ENCODE measurements at regions not wholly inside any gene's neighbourhood (a gene's known extent, or its start where the extent isn't known, plus 50 kb on each side); places are given as distances from the start of the nearest gene placed in this dataset.
"Not testable (repeated sequence)": the region's sequence is repeated elsewhere in the genome, so short reads cannot be mapped to it uniquely, and the experiment has no call there.

GRCh38 chr10:108034829-108035228, 870.3 kb upstream of the SORCS1 start:
- no peaks in the 10 kb centered on the region for H3K36me3 ChIP-seq (ENCODE audit: control insufficient read depth in 4 of 4, insufficient read depth in 3 of 4, low read depth in 1 of 4, low read length in 3 of 4)
- H3K27ac ChIP-seq (ENCODE audit: low read depth in 1 of 2, low read length in 2 of 2) = no peak overlapping the region
- H3K9ac ChIP-seq (ENCODE audit: low read depth in 1 of 2, low read length in 2 of 2) = no peak overlapping the region
- no peak overlapping the region for H3K4me3 ChIP-seq (ENCODE audit: low read depth in 1 of 3, low read length in 3 of 3)
- 55% methylated on average over 1 of the region's 1 CpG for WGBS
- TF ChIP-seq CTCF (IDR thresholded peaks at IDR 0.05; ENCODE audit: low read depth, low read length, missing input control) (no peak), TAF1 (conservative IDR thresholded peaks at IDR 0.05) (no peak), ATF3 (IDR thresholded peaks at IDR 0.05) (no peak), YY1 (IDR thresholded peaks at IDR 0.05) (no peak), REST (IDR thresholded peaks at IDR 0.05) (no peak), RAD21 (IDR thresholded peaks at IDR 0.05) (no peak), JUND (IDR thresholded peaks at IDR 0.05) (no peak), ZBTB33 (IDR thresholded peaks at IDR 0.05) (no peak), FOXA2 (IDR thresholded peaks at IDR 0.05) (no peak), FOXA1 (IDR thresholded peaks at IDR 0.05) (no peak)
- no peaks in the 10 kb centered on the region for H3K4me1 ChIP-seq (ENCODE audit: control insufficient read depth in 4 of 4, insufficient read depth in 4 of 4, low read length in 3 of 4)
- no peaks in the 10 kb centered on the region for H3K9me3 ChIP-seq (ENCODE audit: control insufficient read depth in 4 of 4, low read length in 3 of 4)
- H3K27me3 ChIP-seq (ENCODE audit: control insufficient read depth in 4 of 4, insufficient read depth in 4 of 4, low read length in 3 of 4) = no peaks in the 10 kb centered on the region
- no peak for DNase-seq (ENCODE audit: low spot score)

- H3K4me1 ChIP-seq (ENCODE audit: control insufficient read depth in 4 of 4, insufficient read depth in 4 of 4, low read length in 3 of 4); H3K27me3 ChIP-seq (ENCODE audit: control insufficient read depth in 4 of 4, insufficient read depth in 4 of 4, low read length in 3 of 4); DNase-seq (ENCODE audit: low spot score); H3K27ac ChIP-seq (ENCODE audit: low read depth in 1 of 2, low read length in 2 of 2); H3K9me3 ChIP-seq (ENCODE audit: control insufficient read depth in 4 of 4, low read length in 3 of 4); H3K36me3 ChIP-seq (ENCODE audit: control insufficient read depth in 4 of 4, insufficient read depth in 3 of 4, low read depth in 1 of 4, low read length in 3 of 4); H3K4me3 ChIP-seq (ENCODE audit: low read depth in 1 of 3, low read length in 3 of 3); H3K9ac ChIP-seq (ENCODE audit: low read depth in 1 of 2, low read length in 2 of 2): not testable (repeated sequence)
- WGBS = 45% methylated on average over 3 of the region's 3 CpGs
Measured at GRCh38 chr10:108033518-108033917, 869.0 kb upstream of the SORCS1 start.

GRCh38 chr10:108031505-108031904, 867.0 kb upstream of the SORCS1 start:
- WGBS = 78% methylated on average over 1 of the region's 1 CpG
- Histone ChIP-seq H3K4me3 (ENCODE audit: low read depth in 1 of 3, low read length in 3 of 3) (no peak overlapping the region), H3K4me1 (ENCODE audit: control insufficient read depth in 4 of 4, insufficient read depth in 4 of 4, low read length in 3 of 4) (no peaks in the 10 kb centered on the region), H3K36me3 (ENCODE audit: control insufficient read depth in 4 of 4, insufficient read depth in 3 of 4, low read depth in 1 of 4, low read length in 3 of 4) (no peaks in the 10 kb centered on the region), H3K9me3 (ENCODE audit: control insufficient read depth in 4 of 4, low read length in 3 of 4) (no peaks in the 10 kb centered on the region), H3K27ac (ENCODE audit: low read depth in 1 of 2, low read length in 2 of 2) (no peak overlapping the region), H3K27me3 (ENCODE audit: control insufficient read depth in 4 of 4, insufficient read depth in 4 of 4, low read length in 3 of 4) (no peaks in the 10 kb centered on the region), H3K9ac (ENCODE audit: low read depth in 1 of 2, low read length in 2 of 2) (no peak overlapping the region)
- no peak for DNase-seq (ENCODE audit: low spot score)
- TF ChIP-seq FOXA1 (IDR thresholded peaks at IDR 0.05) = no peak
- no peak for TF ChIP-seq MAX (IDR thresholded peaks at IDR 0.05)
- no peak for TF ChIP-seq RXRA (IDR thresholded peaks at IDR 0.05)
- TF ChIP-seq FOXA2 (IDR thresholded peaks at IDR 0.05) = no peak
- no peak for TF ChIP-seq HNF4A (conservative IDR thresholded peaks at IDR 0.05)
- no peak for TF ChIP-seq ZBTB33 (IDR thresholded peaks at IDR 0.05)
- TF ChIP-seq REST (IDR thresholded peaks at IDR 0.05) = no peak
- TF ChIP-seq HNF4G (IDR thresholded peaks at IDR 0.05) = no peak
- TF ChIP-seq JUND (IDR thresholded peaks at IDR 0.05) = no peak

Data from liver (tissue), 8 donors.